NCI-H1417 (cell line): ENCODE measurements at regions not wholly inside any gene's neighbourhood (a gene's known extent, or its start where the extent isn't known, plus 50 kb on each side); places are given as distances from the start of the nearest gene placed in this dataset.
A peak's percentile ranks its signal among the peaks of the same experiment; 100 is the strongest.
"Not testable (repeated sequence)": the region's sequence is repeated elsewhere in the genome, so short reads cannot be mapped to it uniquely, and the experiment has no call there.

Source experiments
- DNase-seq, 3 experiments: peaks; one replicate each; lab custom pipeline; 2025; lab: John Stamatoyannopoulos, UW

GRCh38 chr4:42284030-42284429 lies 113.3 kb upstream of the SHISA3 start:
- DNase-seq = no peak

- DNase-seq = not testable (repeated sequence)
Measured at GRCh38 chr4:42288876-42289275, 108.4 kb upstream of the SHISA3 start.

DNA sequence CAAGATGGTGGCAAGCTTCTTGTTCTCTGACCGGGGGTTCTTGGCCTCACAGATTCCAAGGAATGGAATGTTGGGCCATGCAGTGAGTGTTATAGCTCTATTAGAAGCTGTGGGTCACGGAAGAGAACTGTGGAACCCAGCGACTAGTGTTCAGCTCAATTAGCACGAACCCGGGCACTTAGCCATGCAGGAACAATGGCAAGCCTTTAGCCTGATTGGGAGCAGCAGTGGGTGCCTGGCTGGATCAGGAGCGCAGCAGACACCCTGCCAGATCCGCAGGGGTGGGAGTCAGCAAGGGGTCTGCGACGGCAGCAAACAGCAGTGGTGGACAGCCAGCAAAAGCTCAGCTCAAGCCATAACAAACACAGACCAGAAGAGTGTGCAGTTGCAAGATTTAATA lies 105.1 kb upstream of the SHISA3 start:
- not testable (repeated sequence) for DNase-seq

DNA sequence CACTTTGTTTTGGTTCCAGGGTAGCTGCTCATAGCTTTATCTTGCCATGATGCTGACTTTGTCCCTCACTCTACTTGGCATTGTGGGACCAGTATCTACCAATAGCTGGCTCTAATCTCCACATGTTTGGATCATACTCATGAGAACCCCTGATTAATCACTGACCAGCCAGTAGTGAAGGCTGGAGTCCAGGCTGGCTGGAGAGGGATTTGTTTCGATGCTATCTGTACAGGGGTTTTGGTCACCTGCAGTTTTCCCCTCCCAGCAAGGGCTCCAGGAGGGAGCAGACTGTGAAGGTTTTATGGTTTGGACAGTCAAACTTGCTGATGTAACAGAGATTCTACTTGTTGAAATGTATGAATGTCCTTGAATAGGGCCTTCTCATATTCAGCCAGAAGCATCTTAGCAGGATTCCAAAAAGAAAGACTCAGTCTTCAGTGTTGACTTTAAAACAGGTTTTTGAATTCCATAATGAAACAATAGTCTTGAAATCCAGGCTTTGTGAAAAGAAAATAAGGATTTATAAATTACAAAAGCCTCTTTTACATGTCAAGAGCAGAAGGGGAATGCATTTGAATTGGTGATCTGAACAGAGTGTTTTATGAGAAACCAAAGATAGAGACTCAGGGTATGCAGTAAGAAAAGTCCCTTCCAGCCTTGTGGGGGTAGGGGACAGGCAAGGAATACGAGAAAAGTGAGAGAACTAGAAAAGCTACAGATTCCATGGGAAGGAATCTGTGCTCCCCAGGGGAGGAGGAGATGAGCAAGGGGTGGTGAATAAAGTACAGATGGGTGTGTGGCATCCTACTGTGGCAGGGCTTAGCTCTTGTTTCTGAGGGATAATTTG lies 103.1 kb upstream of the SHISA3 start:
- no peak for DNase-seq

- DNase-seq = no peak
Measured at GRCh38 chr4:42296196-42296595, 101.1 kb upstream of the SHISA3 start.

DNA sequence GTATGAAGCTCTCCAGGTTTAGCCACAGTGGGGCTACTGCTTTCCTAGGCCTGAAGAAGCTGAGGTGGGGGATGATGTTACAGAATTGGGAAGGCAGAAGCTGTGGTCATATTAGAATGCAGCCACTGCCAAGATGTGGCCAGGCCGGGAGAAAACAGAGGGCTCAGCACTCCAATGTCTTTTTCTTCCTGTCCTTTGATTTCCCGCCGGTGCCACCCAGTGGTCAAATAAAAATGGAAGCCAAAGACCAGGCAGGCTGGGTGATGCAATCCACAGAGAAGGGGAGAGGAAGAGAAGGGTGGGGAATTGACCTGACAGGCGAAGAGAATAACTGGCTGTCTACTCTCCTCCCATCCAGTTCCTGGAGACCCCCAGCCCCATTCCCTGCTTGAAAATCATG lies 94.9 kb upstream of the SHISA3 start:
- peak in 2 of 3 experiments; percentile 60 to 79 for DNase-seq

DNA sequence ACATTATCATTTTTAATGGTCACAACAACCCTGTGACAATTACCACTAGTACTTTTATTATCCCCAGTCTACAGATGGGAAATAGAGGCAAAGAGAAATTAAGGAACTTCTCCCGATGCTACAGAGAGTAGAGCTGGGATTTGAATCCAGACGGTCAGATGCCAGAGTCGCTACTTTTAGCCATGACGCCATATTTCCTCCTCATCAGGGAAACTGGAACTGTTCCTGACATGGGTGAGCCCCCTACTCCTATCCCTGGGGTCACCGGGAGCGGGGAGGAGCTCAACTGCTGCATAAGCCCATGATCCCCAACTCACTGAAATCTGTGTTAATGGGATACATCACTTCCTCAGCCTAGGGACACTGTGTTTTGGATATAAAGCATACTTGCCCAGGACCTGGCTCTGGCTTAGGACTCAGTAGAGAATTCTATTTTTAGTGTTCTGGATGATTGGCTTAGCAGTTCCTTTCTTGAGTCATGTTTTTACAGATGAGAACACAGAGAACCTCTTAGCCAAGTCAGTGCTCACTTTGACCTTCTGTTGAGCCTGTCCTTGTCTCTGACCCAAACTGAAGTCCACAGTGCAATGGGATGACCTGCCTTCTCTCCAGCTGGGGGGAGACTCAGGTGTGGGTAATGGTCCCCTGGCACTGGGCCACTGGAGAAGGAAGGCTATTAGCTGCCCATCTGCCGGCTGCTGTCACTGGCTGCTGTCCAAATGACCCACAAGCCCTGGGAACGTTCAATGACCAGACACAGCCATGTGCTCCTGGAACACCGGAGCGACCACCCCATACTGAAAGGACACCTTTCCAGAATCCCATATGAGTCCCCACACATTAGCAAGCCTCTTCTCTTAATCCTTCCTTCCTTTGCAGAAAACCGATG lies 90.8 kb upstream of the SHISA3 start:
- peak in 2 of 3 experiments; percentile 7 to 37 for DNase-seq

DNA sequence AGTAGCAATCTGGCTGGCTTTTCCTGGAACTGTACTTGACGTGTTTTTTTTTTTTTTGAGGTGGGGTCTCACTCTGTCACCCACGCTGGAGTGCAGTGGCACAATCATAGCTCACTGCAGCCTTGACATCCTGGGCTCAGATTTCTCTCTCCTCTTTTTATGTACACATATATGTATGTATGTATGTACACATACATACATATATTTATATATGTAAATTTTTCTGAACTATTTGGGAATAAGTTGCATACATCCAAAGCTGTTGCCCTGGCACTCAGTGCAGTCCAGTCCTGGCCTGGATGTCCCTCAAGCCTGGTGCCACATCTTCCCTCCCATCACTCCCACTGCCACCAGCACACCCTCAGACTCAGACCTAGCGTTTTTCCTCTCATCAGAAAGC lies 89.0 kb upstream of the SHISA3 start:
- no peak for DNase-seq

GRCh38 chr4:42309361-42310260 lies 87.7 kb upstream of the SHISA3 start:
- peak in 1 of 3 experiments; percentile 38 for DNase-seq

GRCh38 chr4:42310358-42310757 lies 86.9 kb upstream of the SHISA3 start:
- no peak for DNase-seq

GRCh38 chr4:42310806-42311205 lies 86.5 kb upstream of the SHISA3 start:
- no peak for DNase-seq

- DNase-seq = no peak
Measured at GRCh38 chr4:42311591-42311990, 85.7 kb upstream of the SHISA3 start.

GRCh38 chr4:42313420-42313819 lies 83.9 kb upstream of the SHISA3 start:
- not testable (repeated sequence) for DNase-seq

- DNase-seq = no peak
Measured at GRCh38 chr4:42313872-42314271, 83.4 kb upstream of the SHISA3 start.

DNA sequence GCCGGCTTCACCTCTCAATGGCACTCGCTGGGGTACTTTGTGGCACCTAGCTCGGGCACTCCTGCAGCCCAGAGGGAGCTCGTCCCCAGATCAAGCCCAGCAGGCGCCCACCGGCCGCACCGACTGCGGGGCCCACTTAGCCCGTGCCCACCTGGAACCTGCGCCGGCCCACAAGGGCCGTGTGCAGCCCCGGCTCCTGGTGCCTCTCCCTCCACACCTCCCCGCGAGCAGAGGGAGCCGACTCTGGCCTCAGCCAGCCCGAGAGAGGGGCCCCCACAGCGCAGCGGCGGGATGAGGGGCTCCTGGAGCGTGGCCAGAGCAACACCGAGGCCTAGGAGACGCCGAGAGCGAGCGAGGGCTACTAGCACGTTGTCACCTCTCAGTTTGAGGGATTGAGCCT lies 82.1 kb upstream of the SHISA3 start:
- no peak for DNase-seq

DNA sequence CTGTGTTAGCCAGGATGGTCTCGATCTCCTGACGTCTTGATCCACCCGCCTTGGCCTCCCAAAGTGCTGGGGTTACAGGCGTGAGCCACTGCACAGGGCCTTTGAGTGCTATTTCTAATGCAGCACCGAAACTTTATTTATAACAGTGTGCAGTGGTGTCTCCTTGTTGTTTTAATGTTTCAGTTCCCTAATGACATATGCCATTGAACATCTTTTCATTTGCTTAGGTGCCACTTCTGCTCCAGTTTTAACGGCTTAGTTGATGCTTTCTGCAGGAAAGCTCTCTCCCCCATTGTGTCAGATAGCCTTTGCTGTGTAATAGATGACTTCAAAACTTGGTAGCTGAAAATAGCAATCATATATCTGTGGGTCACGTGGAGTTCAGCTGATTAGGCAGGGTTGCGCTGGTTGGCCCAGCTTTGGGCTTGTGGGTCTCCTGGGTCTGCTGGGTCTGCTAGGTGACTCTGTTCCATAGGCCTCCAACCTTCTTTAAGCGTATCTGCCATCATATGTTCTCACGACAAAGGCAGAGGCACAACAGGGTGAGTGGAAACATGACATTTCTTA lies 76.4 kb upstream of the SHISA3 start:
- no peak for DNase-seq

- no peak for DNase-seq
Measured at GRCh38 chr4:42326040-42326439, 71.2 kb upstream of the SHISA3 start.

DNA sequence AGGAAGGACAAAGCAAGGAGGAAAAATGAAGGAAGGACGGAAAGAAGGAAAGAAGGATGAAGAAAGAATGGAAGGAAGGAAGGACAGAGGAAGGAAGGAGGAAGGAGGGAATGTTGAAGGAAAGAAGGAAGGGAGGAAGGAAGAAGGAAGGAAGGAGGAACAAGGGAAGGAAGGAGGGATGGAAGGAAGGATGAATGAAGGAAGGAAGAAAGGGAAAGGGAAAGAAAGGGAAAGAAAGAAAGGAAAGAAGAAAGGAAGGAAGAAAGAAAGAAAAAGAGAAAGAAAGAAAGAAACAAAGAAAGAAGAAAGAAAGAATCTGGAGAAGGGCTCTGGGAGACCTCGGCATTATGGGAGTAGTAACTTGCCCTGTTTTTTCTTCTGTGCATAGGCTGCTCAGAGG lies 70.8 kb upstream of the SHISA3 start:
- no peak for DNase-seq

DNA sequence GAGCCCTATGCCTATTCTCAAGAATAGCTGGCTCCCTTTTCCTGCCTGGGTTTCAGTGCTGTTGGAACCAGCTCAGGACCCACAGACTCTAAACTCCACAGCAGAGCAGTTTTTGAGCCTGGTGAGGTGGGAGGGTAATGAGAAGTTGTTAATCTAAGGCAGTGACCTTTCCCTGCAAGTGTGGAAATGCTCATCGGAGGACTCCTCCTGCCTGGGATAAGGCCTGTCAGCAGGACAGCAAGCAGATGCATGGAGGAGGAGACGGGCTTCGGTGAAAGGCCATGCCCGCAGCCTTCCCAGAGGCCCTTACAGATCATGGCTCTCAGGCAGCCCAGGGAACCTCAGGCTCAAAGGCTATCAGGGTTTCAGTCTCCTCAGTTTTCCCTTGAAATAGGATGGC lies 70.0 kb upstream of the SHISA3 start:
- DNase-seq = no peak

- no peak for DNase-seq
Measured at GRCh38 chr4:42328978-42329377, 68.3 kb upstream of the SHISA3 start.

DNA sequence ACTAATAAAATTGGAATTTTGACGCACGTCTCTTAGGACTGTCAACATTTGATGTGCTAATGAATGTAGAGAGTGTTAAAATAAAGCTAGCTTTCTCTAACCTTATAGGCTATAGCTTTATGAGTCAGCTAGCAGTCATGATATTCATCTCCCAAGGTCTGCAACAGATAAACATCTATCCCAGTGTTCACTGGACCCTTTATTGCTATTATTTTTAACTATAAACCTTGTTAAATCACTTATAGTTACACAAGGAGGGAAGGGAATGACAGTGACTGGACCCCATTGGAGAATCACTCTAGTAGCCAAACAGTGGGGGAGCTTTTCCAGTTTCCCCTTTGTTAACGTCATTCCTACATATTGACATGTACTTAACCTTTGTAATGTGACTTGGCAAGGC lies 67.9 kb upstream of the SHISA3 start:
- DNase-seq = no peak
